ENCODE measurements at regions not wholly inside any gene's neighbourhood (a gene's known extent, or its start where the extent isn't known, plus 50 kb on each side); places are given as distances from the start of the nearest gene placed in this dataset.
A peak's percentile ranks its signal among the peaks of the same experiment; 100 is the strongest.

DNA sequence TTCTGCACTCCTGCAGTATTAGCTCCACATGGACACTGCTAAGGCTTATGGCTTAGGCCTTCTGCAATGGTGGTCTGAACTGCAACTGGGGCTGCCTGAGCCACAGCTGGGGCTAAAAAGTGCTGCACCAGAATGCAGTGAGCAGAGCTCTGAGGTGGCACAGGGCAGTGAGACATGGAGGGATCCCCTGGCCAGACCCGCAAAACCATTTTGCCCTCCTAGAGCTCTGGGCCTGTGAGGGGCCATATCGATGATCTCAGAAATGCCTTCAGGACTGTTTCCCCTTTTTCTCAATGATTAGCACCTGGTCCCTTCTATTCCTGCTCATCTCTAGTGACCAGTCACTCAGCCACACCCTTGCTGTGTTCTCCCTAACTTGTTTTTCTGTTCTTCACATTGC, 397.7 kb downstream of the UQCRFS1 start:
- DNase-seq (no peak), ATAC-seq (no peak)
- intact Hi-C loops (cut with DNase I), result no loop called here
- Histone ChIP-seq H3K36me3 (no peaks in the 10 kb centered on the region), H3K4me3 (no peak overlapping the region), H3K9me3 (no peaks in the 10 kb centered on the region), H3K4me1 (no peaks in the 10 kb centered on the region), H3K27me3 (no peaks in the 10 kb centered on the region), H3K27ac (no peak overlapping the region)
- TF ChIP-seq, protein P1, sequence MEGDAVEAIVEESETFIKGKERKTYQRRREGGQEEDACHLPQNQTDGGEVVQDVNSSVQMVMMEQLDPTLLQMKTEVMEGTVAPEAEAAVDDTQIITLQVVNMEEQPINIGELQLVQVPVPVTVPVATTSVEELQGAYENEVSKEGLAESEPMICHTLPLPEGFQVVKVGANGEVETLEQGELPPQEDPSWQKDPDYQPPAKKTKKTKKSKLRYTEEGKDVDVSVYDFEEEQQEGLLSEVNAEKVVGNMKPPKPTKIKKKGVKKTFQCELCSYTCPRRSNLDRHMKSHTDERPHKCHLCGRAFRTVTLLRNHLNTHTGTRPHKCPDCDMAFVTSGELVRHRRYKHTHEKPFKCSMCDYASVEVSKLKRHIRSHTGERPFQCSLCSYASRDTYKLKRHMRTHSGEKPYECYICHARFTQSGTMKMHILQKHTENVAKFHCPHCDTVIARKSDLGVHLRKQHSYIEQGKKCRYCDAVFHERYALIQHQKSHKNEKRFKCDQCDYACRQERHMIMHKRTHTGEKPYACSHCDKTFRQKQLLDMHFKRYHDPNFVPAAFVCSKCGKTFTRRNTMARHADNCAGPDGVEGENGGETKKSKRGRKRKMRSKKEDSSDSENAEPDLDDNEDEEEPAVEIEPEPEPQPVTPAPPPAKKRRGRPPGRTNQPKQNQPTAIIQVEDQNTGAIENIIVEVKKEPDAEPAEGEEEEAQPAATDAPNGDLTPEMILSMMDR (IDR thresholded peaks at IDR 0.05), result no peak

DNA sequence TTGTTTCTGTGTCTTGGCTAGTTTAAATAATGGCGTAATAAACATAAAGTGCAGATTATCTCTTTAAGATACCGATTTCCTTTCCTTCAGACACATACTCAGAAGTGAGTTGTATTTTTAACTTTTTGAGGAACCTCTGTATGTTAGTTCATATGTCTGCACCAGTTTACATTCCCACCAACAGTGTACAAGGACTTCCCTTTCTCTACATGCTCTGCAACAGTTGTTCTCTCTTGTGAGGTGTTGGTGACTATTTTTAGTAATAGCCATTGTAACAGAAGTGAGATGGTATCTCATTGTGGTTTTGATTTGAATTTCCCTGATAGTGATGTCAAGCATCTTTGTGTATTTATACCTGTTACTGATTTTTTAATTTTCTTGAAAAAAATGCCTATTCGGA, 418.6 kb downstream of the UQCRFS1 start:
- intact Hi-C loops (cut with DNase I), result no loop called here
- Histone ChIP-seq H3K4me1 (no peaks in the 10 kb centered on the region), H3K4me3 (no peak overlapping the region), H3K36me3 (no peaks in the 10 kb centered on the region), H3K27ac (no peak overlapping the region), H3K27me3 (peaks cover 17 to 60% of the 10 kb centered on the region in 2 donors), H3K9me3 (peaks cover 0 to 5% of the 10 kb centered on the region in 2 donors)
- DNase-seq, result no peak
- TF ChIP-seq, protein P1 (IDR thresholded peaks at IDR 0.05), result no peak
- no peak for ATAC-seq

DNA sequence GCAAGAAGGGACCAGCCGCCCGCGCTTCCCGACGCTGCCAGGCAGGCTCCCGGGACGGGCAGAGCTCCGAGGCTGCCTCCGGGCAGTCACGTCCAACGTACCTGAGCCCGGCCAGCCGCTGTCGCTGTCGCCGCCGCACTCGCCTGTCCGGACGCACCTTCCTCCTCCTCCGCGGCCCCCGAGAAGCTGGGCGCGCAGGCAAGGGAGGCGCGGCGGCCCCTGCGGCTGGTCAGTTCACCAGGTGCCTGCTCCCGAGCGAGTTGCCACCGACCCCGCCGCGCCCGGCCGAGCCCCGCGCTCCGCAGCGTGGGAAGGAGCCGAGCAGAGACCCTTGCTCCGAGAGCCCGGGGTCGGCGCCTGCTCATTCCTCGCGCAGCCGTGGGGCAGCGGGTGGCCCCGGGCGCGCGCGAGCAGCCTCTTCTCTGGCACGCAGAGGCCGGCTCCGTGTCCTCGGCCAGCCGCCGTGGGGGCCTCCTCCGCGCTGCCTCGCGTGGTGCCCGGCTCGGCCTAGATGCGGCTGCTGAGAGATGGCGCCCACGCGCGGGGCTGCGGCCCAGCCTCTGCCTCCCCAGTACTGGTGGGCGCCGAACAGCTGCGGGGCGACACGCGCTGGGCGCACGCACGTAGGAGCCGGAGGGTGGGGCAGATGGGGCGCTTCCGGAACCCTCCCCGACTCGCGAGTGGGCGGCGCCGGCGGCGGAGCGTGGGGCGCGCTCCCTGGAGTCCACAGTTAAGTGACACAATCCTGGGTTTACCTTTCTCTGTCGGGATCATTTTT, 419.4 kb downstream of the UQCRFS1 start:
- Histone ChIP-seq H3K9me3 (peaks cover 0 to 5% of the 10 kb centered on the region in 2 donors), H3K36me3 (no peaks in the 10 kb centered on the region), H3K27ac (no peak overlapping the region), H3K4me1 (no peaks in the 10 kb centered on the region), H3K4me3 (no peak overlapping the region), H3K27me3 (peaks cover 17 to 60% of the 10 kb centered on the region in 2 donors)
- ATAC-seq, result no peak
- intact Hi-C loops (cut with DNase I), result no loop called here
- TF ChIP-seq, protein P1 (IDR thresholded peaks at IDR 0.05), result no peak
- peak in 1 of 4 donors; percentile 77 for DNase-seq

DNA sequence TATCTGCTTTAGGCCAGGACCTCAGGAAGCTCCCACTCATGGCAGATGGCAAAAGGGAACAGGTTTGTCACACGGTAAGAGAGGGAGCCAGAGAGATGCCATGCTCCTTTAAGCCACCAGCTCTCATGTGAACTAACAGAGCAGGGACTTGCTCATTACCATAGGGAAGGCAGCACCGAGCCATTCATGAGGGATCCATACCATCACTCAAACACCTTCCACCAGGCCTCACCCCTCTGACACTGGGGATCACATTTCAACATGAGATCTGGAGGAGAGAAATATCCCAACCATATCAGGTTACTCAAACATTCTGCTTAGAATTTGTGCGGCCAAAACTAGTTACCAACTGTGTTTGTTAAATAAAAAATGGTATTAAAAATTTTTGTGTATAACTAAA, 427.0 kb downstream of the UQCRFS1 start:
- Histone ChIP-seq H3K27ac (no peak overlapping the region), H3K4me1 (no peaks in the 10 kb centered on the region), H3K27me3 (no peaks in the 10 kb centered on the region), H3K4me3 (no peak overlapping the region), H3K36me3 (no peaks in the 10 kb centered on the region), H3K9me3 (peaks cover 0 to 34% of the 10 kb centered on the region in 2 donors)
- DNase-seq, result no peak
- no peak for ATAC-seq
- TF ChIP-seq, protein P1 (IDR thresholded peaks at IDR 0.05), result no peak
- intact Hi-C loops (cut with DNase I), result no loop called here

DNA sequence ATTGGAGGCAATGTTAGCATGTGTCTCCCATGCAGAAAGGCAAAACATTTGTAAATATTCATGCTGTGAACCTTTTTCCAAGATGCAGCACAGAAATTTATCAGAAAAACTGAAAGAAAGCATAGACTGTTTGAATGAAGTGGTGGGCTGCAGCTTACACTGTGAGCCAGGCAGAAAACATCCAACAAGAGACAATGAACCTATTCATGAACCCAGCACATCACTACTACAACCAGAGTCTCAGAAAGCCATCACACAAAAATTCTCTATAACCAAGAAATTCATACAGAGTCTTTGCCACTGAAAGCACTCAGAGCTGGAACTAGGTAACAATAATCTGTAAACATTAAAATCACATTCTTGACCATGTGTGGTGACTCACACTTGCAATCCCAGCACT, 448.9 kb downstream of the UQCRFS1 start:
- ATAC-seq (no peak), DNase-seq (no peak)
- H3K27me3 ChIP-seq, result no peaks in the 10 kb centered on the region
- H3K27ac ChIP-seq, result no peak overlapping the region
- no peaks in the 10 kb centered on the region for H3K4me1 ChIP-seq
- intact Hi-C loops (cut with DNase I), result no loop called here
- TF ChIP-seq, protein P1 (IDR thresholded peaks at IDR 0.05), result no peak
- H3K4me3 ChIP-seq, result no peak overlapping the region
- H3K9me3 ChIP-seq, result peaks cover 0 to 48% of the 10 kb centered on the region in 2 donors
- no peaks in the 10 kb centered on the region for H3K36me3 ChIP-seq

Data from left lung (tissue), 4 donors.